ENCODE measurements at regions not wholly inside any gene's neighbourhood (a gene's known extent, or its start where the extent isn't known, plus 50 kb on each side); places are given as distances from the start of the nearest gene placed in this dataset.

- no peak for TF ChIP-seq SIN3A (conservative IDR thresholded peaks at IDR 0.05 in 1 of 2, IDR thresholded peaks at IDR 0.05 in 1 of 2; ENCODE audit: low read depth in 1 of 2, low read length in 2 of 2)
- TF ChIP-seq BACH1 (IDR thresholded peaks at IDR 0.05; ENCODE audit: low read length), result no peak
- TF ChIP-seq ATF3 (IDR thresholded peaks at IDR 0.05; ENCODE audit: insufficient read depth, low read depth, low read length), result no peak
- no peak for TF ChIP-seq TEAD4 (IDR thresholded peaks at IDR 0.05; ENCODE audit: low read depth, low read length)
- no peak for TF ChIP-seq RAD21 (IDR thresholded peaks at IDR 0.05 in 1 of 2, conservative IDR thresholded peaks at IDR 0.05 in 1 of 2; ENCODE audit: low read depth in 2 of 2, low read length in 2 of 2)
These were observed 238.2 kb upstream of the ZBED5 start (continued) for GRCh38 chr11:11095831-11096723.

All from H1 (cell line).